Esophagus squamous epithelium (tissue), 4 donors: ENCODE measurements at regions not wholly inside any gene's neighbourhood (a gene's known extent, or its start where the extent isn't known, plus 50 kb on each side); places are given as distances from the start of the nearest gene placed in this dataset.

Experiments
- POLR2A ChIP-seq, 4 donors: fragments of 450-650 bp; IDR thresholded peaks; one replicate each; pipeline ENCODE4 v1.6.1; 2017; ENCODE audit warnings: antibody characterized with exemption in 4 of 4, mild to moderate bottlenecking in 4 of 4, moderate library complexity in 3 of 4
- TF ChIP-seq, protein P1 (sequence below), 6 experiments: fragments of 450-650 bp in 4 of 6; fragments of 200-600 bp in 2 of 6; sonication (generic) in 2 of 6; IDR thresholded peaks; one replicate each; pipeline ENCODE4 v1.5.1; 2016 to 2019; ENCODE audit warnings: antibody characterized with exemption in 6 of 6, mild to moderate bottlenecking in 4 of 6, moderate library complexity in 4 of 6

DNA sequence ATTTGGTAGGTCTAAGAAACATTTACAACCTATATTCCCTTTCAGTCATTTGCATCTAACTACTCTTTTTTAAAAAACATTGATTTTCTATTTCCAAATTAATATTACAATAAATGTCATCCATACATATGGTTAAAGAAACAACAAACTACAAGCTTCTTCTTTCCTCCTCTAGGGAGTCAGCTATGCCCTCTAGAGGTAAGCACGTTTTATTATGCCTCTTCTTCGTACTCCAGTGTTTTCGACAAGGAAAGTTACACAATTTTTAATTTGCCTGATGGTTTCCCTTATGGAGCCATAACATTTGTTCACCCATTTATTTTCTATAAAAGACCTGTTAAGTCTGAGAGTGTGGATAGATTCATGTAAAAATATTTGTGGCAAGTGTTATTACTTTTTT, 183.4 kb upstream of the CDH7 start:
- TF ChIP-seq POLR2A (IDR thresholded peaks at IDR 0.05): no peak
- TF ChIP-seq, protein P1, sequence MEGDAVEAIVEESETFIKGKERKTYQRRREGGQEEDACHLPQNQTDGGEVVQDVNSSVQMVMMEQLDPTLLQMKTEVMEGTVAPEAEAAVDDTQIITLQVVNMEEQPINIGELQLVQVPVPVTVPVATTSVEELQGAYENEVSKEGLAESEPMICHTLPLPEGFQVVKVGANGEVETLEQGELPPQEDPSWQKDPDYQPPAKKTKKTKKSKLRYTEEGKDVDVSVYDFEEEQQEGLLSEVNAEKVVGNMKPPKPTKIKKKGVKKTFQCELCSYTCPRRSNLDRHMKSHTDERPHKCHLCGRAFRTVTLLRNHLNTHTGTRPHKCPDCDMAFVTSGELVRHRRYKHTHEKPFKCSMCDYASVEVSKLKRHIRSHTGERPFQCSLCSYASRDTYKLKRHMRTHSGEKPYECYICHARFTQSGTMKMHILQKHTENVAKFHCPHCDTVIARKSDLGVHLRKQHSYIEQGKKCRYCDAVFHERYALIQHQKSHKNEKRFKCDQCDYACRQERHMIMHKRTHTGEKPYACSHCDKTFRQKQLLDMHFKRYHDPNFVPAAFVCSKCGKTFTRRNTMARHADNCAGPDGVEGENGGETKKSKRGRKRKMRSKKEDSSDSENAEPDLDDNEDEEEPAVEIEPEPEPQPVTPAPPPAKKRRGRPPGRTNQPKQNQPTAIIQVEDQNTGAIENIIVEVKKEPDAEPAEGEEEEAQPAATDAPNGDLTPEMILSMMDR (IDR thresholded peaks at IDR 0.05): no peak
